Head of caudate nucleus (tissue), 42 donors: ENCODE measurements at regions not wholly inside any gene's neighbourhood (a gene's known extent, or its start where the extent isn't known, plus 50 kb on each side); places are given as distances from the start of the nearest gene placed in this dataset.

Experiments used
- DNase-seq, 42 donors: peaks; one replicate each; pipeline versions ENCODE4 v3.0.0 to v3.0.0-alpha.2; 2020 to 2021; ENCODE audit warnings: mixed read lengths in 7 of 42
- intact Hi-C: fragments of 100-400 bp; cut with DNase I; formaldehyde crosslinking; loops from one replicate; pipeline ENCODE4 v1.15.0; 2022

DNA sequence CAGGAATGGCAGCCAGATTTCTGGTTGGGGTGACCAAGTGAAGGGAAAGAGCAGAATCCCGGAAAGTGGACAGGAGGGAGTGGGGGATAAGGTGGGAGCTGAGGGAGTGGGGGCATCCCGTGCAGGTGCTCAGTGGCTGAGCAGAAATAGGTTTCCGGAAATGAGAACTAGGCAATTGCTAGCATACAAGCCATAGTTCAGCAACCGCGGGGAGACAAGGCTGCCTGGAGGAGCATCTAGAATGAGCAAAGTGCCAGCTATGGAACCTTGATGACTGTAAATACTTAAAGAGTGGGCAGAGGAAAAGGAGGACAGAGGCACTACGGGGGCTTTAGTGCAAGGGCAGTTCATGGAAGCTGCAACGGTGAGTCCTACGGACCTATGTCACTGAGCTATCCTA is 220.2 kb downstream of the BCL11A start:
- intact Hi-C loops, result no loop called here
- DNase-seq, result peak in 1 of 42 donors; percentile 31

DNA sequence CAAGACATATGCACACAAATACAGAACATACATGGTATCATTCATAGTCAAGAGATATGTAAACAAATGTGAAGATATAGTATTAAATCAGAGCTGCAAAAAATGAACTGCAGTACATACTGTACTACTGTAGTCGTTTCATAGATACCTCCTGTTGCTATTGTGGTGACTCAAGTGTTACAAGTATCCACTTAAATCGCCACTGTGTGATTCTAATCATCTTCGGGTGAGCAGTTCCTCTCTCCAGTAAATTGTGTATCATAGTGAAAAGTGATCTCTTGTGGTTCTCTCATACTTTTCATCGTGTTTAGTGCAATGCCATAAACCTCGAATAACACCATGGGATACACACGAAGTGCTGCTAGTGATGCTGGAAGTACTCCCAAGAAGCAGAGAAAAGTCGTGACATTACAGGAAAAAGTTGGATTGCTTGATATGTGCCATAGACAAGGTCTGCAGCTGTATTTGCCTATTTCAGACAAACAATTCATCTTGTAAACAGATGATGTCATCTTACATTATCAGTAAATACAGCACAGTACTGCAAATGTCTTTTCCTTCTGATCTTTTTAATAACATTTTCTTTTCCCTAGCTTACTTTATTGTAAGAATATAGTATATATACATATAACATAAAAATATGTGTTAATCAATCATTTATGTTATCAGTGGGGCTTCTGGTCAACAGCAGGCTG is 222.2 kb downstream of the BCL11A start:
- DNase-seq, result no peak
- intact Hi-C loops, result no loop called here

DNA sequence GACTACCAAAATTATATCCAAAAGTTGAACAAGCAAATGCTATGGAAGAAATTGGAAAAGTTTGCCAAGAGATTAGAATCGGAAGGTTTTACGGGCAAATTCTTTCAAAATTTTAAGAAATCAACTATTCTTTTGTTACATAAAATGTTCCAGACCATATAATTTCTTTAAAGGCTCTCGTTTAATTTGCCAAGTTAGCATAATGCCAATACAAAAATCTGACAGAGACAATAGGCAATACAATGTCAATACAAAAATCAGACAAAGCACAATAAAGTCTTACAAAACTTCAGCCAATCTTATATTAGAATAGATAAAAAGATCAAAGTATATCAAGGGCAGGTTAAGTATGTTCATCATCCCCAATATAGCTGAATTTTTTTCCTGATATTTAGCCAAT is 224.2 kb downstream of the BCL11A start:
- intact Hi-C loops, result no loop called here
- no peak for DNase-seq

DNA sequence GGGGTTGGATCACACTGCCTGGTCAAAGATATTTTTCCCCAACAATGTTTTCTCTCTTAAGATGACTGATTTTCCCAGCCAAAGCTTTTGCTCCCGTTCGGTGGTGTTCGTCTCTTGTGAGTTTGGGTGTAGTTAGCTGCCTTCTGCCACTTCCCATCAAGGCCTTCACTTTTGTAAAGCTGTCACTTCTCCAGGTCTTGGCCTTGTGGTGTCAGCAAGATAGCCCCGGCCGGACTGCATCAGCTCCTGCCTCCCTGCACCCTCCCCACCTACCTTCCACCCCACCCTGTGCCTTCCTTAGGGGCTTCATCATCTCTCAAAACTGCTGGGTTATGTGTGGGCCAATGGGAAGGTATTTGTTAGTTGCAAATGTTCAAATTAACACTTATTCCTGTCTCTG is 228.9 kb downstream of the BCL11A start:
- DNase-seq, result peak in 1 of 42 donors; percentile 24
- intact Hi-C loops, result no loop called here

DNA sequence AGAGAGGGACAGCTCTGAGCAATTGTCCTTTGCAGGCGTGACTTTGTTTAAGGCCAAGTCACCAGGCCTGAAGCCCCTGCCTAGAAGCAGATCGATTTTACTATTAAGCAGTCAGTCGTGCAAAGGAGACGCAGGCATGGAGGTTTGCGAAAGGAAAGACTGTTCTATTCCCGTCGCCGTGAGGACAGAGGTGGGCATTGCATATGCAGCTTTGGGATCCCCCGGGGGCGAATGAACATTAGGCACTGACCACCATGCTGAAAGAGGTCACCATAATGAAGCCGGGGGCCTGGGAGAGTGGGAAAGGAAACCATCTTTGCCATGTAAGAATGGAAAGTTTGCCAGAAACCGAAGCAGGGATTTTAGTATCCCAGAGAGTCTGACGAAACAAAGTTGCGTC is 231.6 kb downstream of the BCL11A start:
- intact Hi-C loops, result no loop called here
- DNase-seq, result peak in 1 of 42 donors; percentile 31

DNA sequence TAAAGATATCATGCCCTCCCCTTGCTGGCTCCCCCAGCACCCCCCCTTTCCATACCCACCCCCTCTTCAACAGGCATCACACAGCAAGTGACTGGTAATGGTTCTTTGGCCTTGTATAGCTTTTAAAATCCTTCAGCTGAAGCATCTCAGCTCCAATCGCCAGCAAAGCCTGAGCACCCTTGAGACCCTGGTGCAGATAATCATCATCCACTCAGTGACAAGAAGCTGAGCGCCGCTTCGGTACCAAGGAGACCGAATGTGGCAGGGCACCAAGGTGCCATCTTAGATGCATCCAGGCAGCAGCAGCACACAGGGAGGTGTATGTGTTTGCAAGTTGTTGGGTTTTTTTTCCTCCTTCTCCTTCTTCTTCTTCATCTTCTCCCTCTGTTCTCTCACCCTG is 232.7 kb downstream of the BCL11A start:
- DNase-seq, result peak in 1 of 42 donors; percentile 38
- intact Hi-C loops, result no loop called here

DNA sequence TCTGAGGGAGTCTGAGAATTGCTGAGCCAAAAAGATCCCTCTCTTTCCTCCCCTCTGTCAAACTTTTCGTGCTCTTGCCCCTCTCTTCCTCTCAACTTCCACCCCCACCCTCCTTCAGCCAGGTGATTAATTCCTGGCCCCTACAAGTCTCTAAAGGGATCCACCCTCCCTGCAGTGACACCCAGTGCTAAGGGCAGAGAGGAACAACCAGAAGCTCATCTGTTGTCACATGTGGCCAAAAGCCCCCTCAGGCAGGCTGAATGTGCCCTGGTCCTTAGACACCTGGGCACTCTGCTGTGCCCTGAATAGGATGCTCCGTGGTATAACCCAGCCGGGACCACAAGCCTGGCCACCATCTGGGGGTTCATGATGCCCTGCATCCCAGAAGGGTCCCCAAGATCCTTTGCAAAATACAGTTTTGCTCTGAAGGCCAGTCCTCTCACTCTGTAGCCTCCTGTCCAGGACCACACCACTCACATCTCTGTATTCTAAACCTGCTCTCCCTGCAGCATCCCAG is 234.4 kb downstream of the BCL11A start:
- intact Hi-C loops, result no loop called here
- DNase-seq, result peak in 1 of 42 donors; percentile 30

DNA sequence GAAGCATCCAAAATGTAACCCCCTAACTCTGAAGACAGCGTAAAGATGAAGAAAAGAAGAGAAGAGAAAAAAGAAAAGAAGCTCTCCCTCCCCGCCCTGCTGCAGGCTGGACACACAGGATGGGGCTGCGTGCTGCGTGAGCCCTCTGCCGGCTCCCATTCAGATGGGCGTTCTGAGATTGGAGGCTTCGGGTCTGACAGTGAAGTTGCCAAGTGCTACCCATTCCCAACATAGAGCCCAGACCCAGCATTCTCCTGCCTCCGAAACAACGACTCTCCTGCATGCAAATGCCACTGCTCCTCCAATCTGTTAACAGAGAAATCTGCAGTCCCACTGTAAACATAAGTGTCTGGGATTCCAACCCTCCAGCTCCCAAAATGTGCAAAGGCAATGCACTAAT is 234.9 kb downstream of the BCL11A start:
- intact Hi-C loops, result no loop called here

DNA sequence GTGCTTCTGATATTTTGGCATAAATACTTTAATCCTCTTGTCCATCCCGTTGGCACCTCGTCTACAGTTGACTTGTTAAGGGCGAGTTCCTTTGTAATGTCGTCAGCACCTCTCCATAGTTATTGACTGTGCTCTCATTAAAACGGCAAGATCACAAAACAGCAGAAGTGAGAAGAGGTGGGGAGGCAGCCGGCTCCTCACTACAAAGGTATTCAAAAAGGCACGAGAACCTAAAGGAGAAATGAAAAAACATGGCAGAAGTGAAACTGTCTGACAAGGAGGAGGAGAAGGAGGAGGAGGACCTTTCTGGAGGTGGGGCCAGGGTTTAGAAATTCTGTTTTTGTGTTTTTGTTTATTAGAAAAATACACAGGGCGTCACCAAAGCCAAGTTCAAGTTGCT is 235.6 kb downstream of the BCL11A start:
- DNase-seq, result peak in 1 of 42 donors; percentile 39
- intact Hi-C loops, result no loop called here

More for the DNA sequence above, 234.9 kb downstream of the BCL11A start:
- DNase-seq, result peak in 35 of 42 donors; percentile 27 to 75 (median 48)

DNA sequence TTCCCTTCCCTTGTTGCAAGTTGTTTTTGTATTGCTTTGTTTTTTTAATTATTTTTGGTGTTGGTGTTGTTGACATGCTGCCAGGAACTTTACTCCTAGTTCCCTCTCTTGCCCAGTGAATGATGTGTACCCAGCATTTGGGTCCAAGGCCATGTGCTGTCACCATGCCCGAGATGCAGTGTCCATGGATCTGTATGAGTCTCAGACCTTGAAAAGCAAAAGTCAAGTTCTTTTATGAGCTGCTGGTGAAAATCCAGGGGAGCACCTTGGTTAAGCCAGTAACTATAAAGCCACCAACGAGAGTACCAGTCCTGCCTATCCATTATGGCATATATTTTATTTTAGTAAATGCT is 236.4 kb downstream of the BCL11A start:
- DNase-seq, result peak in 1 of 42 donors; percentile 38

DNA sequence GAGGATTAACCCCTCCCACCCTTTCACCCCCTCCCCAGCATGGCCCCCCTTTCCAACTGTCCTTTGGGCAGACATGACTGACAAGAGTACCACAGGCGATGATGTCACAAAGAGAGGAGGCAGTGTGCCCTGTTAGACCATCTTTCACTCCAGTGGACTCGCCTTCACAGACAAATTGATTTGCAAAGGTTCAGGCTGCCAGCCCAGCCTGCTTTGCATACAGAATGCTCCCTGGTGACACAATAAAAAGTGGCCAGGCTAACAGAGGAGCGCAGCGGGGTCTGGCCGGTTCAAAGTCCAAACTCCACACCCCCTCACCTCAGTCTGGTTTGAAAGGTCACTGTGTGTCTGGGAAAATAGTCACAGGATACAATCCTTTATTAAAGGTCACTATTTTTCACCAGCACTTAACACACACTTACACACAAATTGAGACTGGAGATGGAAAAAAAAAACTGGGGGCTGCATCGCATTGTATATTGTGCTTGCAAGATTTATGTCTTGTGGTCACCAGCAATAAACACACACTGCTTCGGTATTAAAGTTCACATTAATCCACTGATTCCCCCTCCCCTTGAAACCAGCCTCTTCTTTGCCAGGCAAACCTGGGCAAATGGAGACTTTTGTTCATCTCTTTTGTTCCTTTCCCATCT is 236.9 kb downstream of the BCL11A start:
- DNase-seq, result peak in 2 of 42 donors; percentile 42 to 52
- intact Hi-C loops, result no loop called here

More for the DNA sequence above, 236.4 kb downstream of the BCL11A start:
- intact Hi-C loops, result no loop called here

DNA sequence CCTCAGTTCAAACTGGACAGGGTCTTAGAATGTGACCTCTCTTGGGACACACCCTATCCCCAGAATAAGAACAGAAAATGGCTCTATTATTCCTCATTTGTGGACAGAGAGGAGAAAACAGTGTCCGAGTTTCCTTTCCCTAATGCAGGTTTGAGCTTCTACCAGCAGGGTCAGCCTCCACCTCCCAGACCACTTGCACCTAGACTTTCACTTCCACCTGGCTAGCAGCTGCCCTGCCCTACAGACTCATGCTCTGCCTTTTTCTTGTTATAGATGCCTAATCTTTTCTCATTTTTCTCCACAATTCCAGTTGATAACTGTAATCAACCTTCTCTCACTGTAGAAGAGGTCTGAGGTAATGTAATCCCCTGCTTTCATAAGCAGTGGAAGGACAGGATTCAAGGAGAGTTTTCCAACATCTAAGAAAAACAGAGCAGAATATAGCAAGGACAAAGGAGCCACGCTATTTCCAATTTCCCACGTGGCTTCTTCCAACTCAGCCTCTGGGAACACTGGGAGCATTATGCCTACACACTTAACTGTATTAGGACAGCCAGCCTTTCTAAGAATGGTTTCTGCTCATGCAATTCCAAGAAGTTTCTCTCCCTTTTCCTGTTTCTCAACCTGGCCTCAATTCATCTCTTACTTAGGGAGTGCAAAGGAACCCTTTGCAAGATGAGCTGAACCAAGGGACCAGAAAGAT is 239.8 kb downstream of the BCL11A start:
- peak in 1 of 42 donors; percentile 33 for DNase-seq

DNA sequence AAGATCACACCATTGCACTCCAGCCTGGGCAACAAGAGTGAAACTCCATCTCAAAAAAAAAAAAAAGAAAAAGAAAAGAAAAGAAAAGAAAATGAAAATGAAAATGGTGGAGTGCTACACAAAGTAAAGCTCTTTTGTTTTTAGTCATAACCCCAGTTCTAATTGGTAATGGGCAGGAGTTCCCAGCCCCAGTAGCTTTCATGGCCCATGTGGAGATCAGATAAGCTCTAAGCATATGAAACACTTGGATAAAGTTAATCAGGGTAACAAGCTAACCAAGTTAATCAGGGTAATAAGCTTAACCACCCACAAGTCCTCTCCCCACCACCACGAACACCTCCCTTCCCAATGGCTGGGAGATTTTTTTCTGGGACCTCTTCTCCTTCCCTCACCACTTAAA is 240.8 kb downstream of the BCL11A start:
- peak in 1 of 42 donors; percentile 17 for DNase-seq
- intact Hi-C loops, result no loop called here

More for the DNA sequence above, 239.8 kb downstream of the BCL11A start:
- intact Hi-C loops, result no loop called here

DNA sequence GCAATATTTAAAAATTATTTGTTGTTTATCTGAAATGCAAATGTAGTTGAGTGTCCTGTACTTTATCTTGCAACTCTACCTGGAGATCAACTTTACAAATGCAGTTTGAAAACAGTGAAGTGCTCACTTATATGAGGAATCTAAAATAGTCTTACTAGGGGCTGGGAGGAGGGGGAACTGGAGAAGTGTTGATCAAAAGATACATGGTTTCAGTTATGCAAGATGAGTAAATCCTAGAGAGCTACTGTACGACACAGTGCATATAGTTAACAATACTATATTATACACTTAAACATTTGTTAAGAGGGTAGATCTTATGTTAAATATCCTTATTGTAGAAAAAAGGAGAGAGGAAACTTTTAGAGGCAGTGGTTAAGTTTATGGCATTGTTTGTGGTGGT is 241.9 kb downstream of the BCL11A start:
- peak in 1 of 42 donors; percentile 5 for DNase-seq
- intact Hi-C loops, result no loop called here

DNA sequence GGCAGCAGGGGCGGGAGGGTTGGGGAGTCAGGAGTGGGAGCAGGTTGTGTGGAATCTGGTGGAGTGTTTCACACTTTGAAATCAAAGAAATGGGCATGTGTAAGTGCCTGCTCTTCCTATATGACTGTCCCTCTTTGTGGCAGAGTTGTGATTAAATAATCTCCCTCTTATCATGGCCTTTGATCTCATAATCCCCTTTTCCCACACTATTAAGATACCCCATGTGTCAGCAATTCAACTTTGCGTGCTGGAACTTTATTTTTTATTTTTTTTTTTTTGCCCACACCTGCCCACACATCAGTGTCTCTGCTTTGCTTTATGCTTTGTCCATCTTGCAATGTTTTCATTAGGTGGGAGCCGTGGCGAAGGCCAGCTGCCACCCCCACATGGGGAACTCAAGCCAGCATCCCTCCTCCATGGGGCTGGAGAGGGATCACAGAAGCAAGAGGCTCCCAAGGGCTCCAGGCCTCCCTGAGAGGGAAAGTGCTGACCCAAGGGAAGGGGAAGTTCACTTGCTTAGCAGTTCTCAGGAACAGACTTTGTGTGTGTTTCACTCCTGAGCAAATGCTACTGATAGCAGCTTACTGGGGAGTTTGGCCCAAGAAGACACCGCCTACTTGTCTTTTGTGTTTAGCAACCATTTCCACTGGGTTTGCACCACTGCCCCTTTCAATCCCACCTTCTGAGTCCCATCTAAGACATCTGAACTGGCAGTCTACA is 243.4 kb downstream of the BCL11A start:
- peak in 4 of 42 donors; percentile 16 to 52 (median 28) for DNase-seq
- intact Hi-C loops, result no loop called here

DNA sequence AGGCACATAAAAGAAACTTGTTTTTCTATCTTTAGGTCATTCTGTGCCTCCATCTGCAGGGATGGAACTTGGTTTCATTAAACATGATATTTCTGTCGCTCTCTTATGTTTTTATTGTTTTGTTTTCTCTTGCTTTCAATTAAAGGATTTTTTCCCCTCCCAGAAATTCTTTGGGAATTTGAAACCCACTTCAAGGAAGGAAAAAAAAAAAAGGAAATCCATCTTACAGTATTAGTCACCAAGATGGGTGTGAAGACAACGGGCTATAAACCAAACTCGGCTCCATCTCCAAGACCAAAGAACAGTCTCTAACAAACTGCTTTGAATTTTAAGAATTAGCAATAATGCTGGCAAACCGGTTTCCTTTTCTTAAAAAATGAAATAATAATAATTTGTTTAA is 244.1 kb downstream of the BCL11A start:
- intact Hi-C loops, result no loop called here
- DNase-seq, result peak in 1 of 42 donors; percentile 31

DNA sequence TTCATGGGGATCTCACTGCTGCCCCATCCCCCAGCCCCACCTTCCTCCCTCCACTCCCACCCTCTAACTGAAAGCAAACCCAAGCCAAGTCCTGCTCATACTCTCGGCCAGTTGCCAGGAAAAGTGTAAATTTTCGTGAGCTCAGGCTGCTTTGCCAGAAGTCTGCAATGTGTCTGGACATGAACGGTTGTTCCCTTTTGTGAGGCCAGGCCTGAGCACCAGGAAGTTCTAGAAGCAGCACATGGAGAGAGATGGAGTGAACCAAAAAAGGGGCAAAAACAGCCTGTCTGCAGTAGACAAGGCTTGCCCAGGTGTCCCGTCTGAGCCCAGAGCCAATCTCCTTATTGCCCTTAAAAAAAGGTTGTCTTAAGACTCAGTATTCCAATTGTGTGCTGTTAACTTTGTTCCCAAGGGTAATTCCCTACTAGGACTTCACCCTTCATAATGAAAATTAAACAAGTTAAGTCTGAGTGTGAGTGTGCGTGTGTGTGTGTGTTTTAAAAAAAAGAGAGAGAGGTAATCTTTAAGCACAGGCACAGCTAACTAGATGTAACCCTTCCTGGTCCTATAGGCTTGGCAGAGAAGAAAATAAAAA is 247.1 kb downstream of the BCL11A start:
- DNase-seq, result peak in 1 of 42 donors; percentile 39
- intact Hi-C loops, result no loop called here

DNA sequence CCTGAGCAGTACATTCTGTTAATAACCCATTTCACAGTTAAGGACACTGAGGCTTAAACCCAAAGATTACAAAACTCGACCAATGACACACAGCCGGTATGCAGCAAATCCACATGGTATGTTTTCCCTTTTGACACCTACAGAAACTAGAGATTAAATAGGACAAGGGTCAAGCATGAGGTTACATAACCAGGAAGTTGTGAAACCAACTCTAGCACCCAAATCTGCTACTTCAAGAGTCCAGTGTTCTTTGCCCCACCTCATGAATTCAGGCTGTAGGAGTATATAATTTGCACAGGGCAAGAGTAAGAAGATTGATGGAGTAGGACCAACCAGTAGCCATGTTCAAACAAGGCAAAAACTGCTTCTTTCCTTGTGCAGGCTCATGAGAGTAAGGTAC is 249.8 kb downstream of the BCL11A start:
- DNase-seq, result no peak
- intact Hi-C loops, result no loop called here
